Right lung (tissue), 2 donors: ENCODE measurements at regions not wholly inside any gene's neighbourhood (a gene's known extent, or its start where the extent isn't known, plus 50 kb on each side); places are given as distances from the start of the nearest gene placed in this dataset.

Source experiments
- DNase-seq, 2 donors: peaks; one replicate each; pipeline ENCODE4 v3.0.0-alpha.2; 2013

- no peak for DNase-seq
Measured at GRCh38 chr11:81756864-81757595, 976.6 kb downstream of the FAM181B start.

GRCh38 chr11:81749245-81749644 lies 984.4 kb downstream of the FAM181B start:
- no peak for DNase-seq

GRCh38 chr11:81744336-81745116 lies 989.1 kb downstream of the FAM181B start:
- DNase-seq = no peak

- no peak for DNase-seq
Measured at GRCh38 chr11:81725701-81726100, 1008.0 kb downstream of the FAM181B start.

- DNase-seq = no peak
Measured at GRCh38 chr11:81717695-81718094, 1016.0 kb downstream of the FAM181B start.

- no peak for DNase-seq
Measured at GRCh38 chr11:81707881-81708280, 1025.8 kb downstream of the FAM181B start.

GRCh38 chr11:81705283-81705682 lies 1028.4 kb downstream of the FAM181B start:
- DNase-seq = no peak

- no peak for DNase-seq
Measured at GRCh38 chr11:81700076-81700475, 1033.6 kb downstream of the FAM181B start.

- DNase-seq = no peak
Measured at GRCh38 chr11:81687057-81687456, 1046.6 kb downstream of the FAM181B start.

GRCh38 chr11:81674211-81674610 lies 1059.5 kb downstream of the FAM181B start:
- no peak for DNase-seq

- DNase-seq = no peak
Measured at GRCh38 chr11:81673001-81673400, 1060.7 kb downstream of the FAM181B start.

- DNase-seq = no peak
Measured at GRCh38 chr11:81669935-81670543, 1063.6 kb downstream of the FAM181B start.

GRCh38 chr11:81658722-81659121 lies 1074.9 kb downstream of the FAM181B start:
- DNase-seq = no peak

- DNase-seq = no peak
Measured at GRCh38 chr11:81655351-81655750, 1078.3 kb downstream of the FAM181B start.

- DNase-seq = no peak
Measured at GRCh38 chr11:81647374-81647773, 1086.3 kb downstream of the FAM181B start.

GRCh38 chr11:81644239-81644840 lies 1089.3 kb downstream of the FAM181B start:
- DNase-seq = peak; percentile 23 to 24

GRCh38 chr11:81634483-81634882 lies 1099.2 kb downstream of the FAM181B start:
- no peak for DNase-seq

GRCh38 chr11:81602508-81602907 lies 1131.2 kb downstream of the FAM181B start:
- no peak for DNase-seq

- no peak for DNase-seq
Measured at GRCh38 chr11:81596704-81597103, 1137.0 kb downstream of the FAM181B start.

- no peak for DNase-seq
Measured at GRCh38 chr11:81585390-81585933, 1148.2 kb downstream of the FAM181B start.

- DNase-seq = no peak
Measured at GRCh38 chr11:81579339-81579738, 1154.3 kb downstream of the FAM181B start.

GRCh38 chr11:81578571-81578970 lies 1155.1 kb downstream of the FAM181B start:
- DNase-seq = no peak
